ENCODE measurements at regions not wholly inside any gene's neighbourhood (a gene's known extent, or its start where the extent isn't known, plus 50 kb on each side); places are given as distances from the start of the nearest gene placed in this dataset.

- Histone ChIP-seq H3K27ac (ENCODE audit: low read depth, low read length, poor library complexity, severe bottlenecking) (no peak overlapping the region), H3K9me3 (ENCODE audit: low read depth, low read length, poor library complexity, severe bottlenecking) (no peaks in the 10 kb centered on the region), H3K4me1 (ENCODE audit: insufficient read depth, low read length, poor library complexity, severe bottlenecking) (peaks cover 9% of the 10 kb centered on the region), H3K4me3 (ENCODE audit: low read depth, low read length, poor library complexity, severe bottlenecking) (no peak overlapping the region), H3K27me3 (replicated peaks; ENCODE audit: insufficient read depth, low read depth, low read length, poor library complexity) (no peaks in the 10 kb centered on the region), H3K36me3 (ENCODE audit: insufficient read depth, low read length, poor library complexity, severe bottlenecking) (no peaks in the 10 kb centered on the region)
- TF ChIP-seq EZH2 (IDR thresholded peaks at IDR 0.05; ENCODE audit: borderline replicate concordance, low read depth, low read length, poor library complexity, severe bottlenecking) = no peak
- no peak for TF ChIP-seq CTCF (conservative IDR thresholded peaks at IDR 0.05; ENCODE audit: low read depth, low read length)
- intact Hi-C loops (cut with micrococcal nuclease; ENCODE audit: unreplicated experiment) = no loop called here
- ChIA-PET POLR2A (ENCODE audit: low non-redundant PET) (no interaction called here), CTCF (no interaction called here)
- BruUV-seq (replicated peaks) = no TSS peak
- DNase-seq (ENCODE audit: low spot score) = no peak
Measured at GRCh38 chr2:28694364-28694763, 57.3 kb upstream of the PPP1CB start.

GRCh38 chr2:28695245-28695647 lies 56.4 kb upstream of the PPP1CB start:
- Histone ChIP-seq H3K36me3 (ENCODE audit: insufficient read depth, low read length, poor library complexity, severe bottlenecking) (no peaks in the 10 kb centered on the region), H3K27me3 (replicated peaks; ENCODE audit: insufficient read depth, low read depth, low read length, poor library complexity) (no peaks in the 10 kb centered on the region), H3K27ac (ENCODE audit: low read depth, low read length, poor library complexity, severe bottlenecking) (no peak overlapping the region), H3K4me3 (ENCODE audit: low read depth, low read length, poor library complexity, severe bottlenecking) (no peak overlapping the region), H3K9me3 (ENCODE audit: low read depth, low read length, poor library complexity, severe bottlenecking) (no peaks in the 10 kb centered on the region), H3K4me1 (ENCODE audit: insufficient read depth, low read length, poor library complexity, severe bottlenecking) (peaks cover 9% of the 10 kb centered on the region)
- CTCF ChIA-PET = no interaction called here
- no TSS peak for BruUV-seq (replicated peaks)
- DNase-seq (ENCODE audit: low spot score) = no peak
- TF ChIP-seq CTCF (conservative IDR thresholded peaks at IDR 0.05; ENCODE audit: low read depth, low read length) (no peak), EZH2 (IDR thresholded peaks at IDR 0.05; ENCODE audit: borderline replicate concordance, low read depth, low read length, poor library complexity, severe bottlenecking) (no peak)
- POLR2A ChIA-PET (ENCODE audit: low non-redundant PET) = interaction anchor here (0.5 kb wide), 1 partner anchor 38 kb away, joined by 5 read pairs; no protein-coding TSS in a partner anchor
- intact Hi-C loops (cut with micrococcal nuclease; ENCODE audit: unreplicated experiment) = no loop called here

GRCh38 chr2:28696261-28696660 lies 55.4 kb upstream of the PPP1CB start:
- no peak overlapping the region for H3K27ac ChIP-seq (ENCODE audit: low read depth, low read length, poor library complexity, severe bottlenecking)
- TF ChIP-seq EZH2 (IDR thresholded peaks at IDR 0.05; ENCODE audit: borderline replicate concordance, low read depth, low read length, poor library complexity, severe bottlenecking) = no peak
- no peak for TF ChIP-seq CTCF (conservative IDR thresholded peaks at IDR 0.05; ENCODE audit: low read depth, low read length)
- BruUV-seq (replicated peaks) = no TSS peak
- no peaks in the 10 kb centered on the region for H3K27me3 ChIP-seq (replicated peaks; ENCODE audit: insufficient read depth, low read depth, low read length, poor library complexity)
- no peaks in the 10 kb centered on the region for H3K36me3 ChIP-seq (ENCODE audit: insufficient read depth, low read length, poor library complexity, severe bottlenecking)
- no peak for DNase-seq (ENCODE audit: low spot score)
- H3K9me3 ChIP-seq (ENCODE audit: low read depth, low read length, poor library complexity, severe bottlenecking) = no peaks in the 10 kb centered on the region
- ChIA-PET CTCF (no interaction called here), POLR2A (ENCODE audit: low non-redundant PET) (no interaction called here)
- intact Hi-C loops (cut with micrococcal nuclease; ENCODE audit: unreplicated experiment) = no loop called here
- H3K4me1 ChIP-seq (ENCODE audit: insufficient read depth, low read length, poor library complexity, severe bottlenecking) = peaks cover 9% of the 10 kb centered on the region
- H3K4me3 ChIP-seq (ENCODE audit: low read depth, low read length, poor library complexity, severe bottlenecking) = no peak overlapping the region
